Endothelial cell of umbilical vein (primary cell): ENCODE measurements at regions not wholly inside any gene's neighbourhood (a gene's known extent, or its start where the extent isn't known, plus 50 kb on each side); places are given as distances from the start of the nearest gene placed in this dataset.

Source experiments
- BruUV-seq: library from RNA; stranded (reverse); fragments of 400-500 nt; replicated peaks from 2 replicates; lab custom pipeline; 2021; lab: Mats Ljungman, UMichigan
- CTCF ChIA-PET: fragments of 300-600, 350-600 bp; sonication (Branson Sonifier 250); formaldehyde crosslinking; loops from one replicate; lab custom pipeline; 2021; ENCODE audit warnings: antibody characterized with exemption, inconsistent platforms; lab: Charles Lee
- POLR2A ChIA-PET: fragments of 300-600, 350-600 bp; sonication (Branson Sonifier 250); formaldehyde crosslinking; loops from one replicate; lab custom pipeline; 2021; ENCODE audit warnings: antibody characterized with exemption, inconsistent platforms; lab: Charles Lee
- DNase-seq: peaks from one replicate; pipeline ENCODE4 v3.0.0-alpha.2; 2011; ENCODE audit warnings: low read depth, low spot score
- FAIRE-seq: peaks from 2 replicates; lab custom pipeline; 2011; peaks lifted over from hg19 to GRCh38; lab: Jason Lieb, UNC
- H2AFZ ChIP-seq: 2 replicates; pipeline ENCODE4 v1.6.0; 2012; ENCODE audit warnings: low read depth, low read length, control low read depth, inconsistent platforms
- H3K27ac ChIP-seq: 2 replicates; pipeline ENCODE4 v1.5.1; 2011; ENCODE audit warnings: low read depth, mild to moderate bottlenecking, control low read depth, low read length, moderate library complexity; ENCODE audit not compliant: insufficient read depth
- H3K27me3 ChIP-seq, 2 experiments: 2 replicates each; pipeline versions ENCODE4 v1.6.0 to v1.6.1; 2011; ENCODE audit warnings: low read length in 2 of 2, mixed read lengths in 1 of 2; ENCODE audit not compliant: control insufficient read depth in 2 of 2, insufficient read depth in 2 of 2
- H3K36me3 ChIP-seq, 2 experiments: 2 replicates in 1 of 2; 3 replicates in 1 of 2; pipeline ENCODE4 v1.5.1; 2011; ENCODE audit warnings: low read length in 2 of 2, mild to moderate bottlenecking in 1 of 2, moderate library complexity in 1 of 2; ENCODE audit not compliant: control insufficient read depth in 2 of 2, insufficient read depth in 2 of 2; ENCODE audit errors: extremely low read depth in 1 of 2
- H3K4me1 ChIP-seq: 3 replicates; pipeline ENCODE4 v1.5.1; 2011; ENCODE audit warnings: mild to moderate bottlenecking, low read length; ENCODE audit not compliant: control insufficient read depth, insufficient read depth; ENCODE audit errors: extremely low read depth
- H3K4me2 ChIP-seq: 2 replicates; pipeline ENCODE4 v1.6.1; 2011; ENCODE audit warnings: low read length, control low read depth, mixed read lengths; ENCODE audit not compliant: insufficient read depth
- H3K4me3 ChIP-seq, 3 experiments: fragments of 200-600 bp in 1 of 3; sonication (generic), shearing (Covaris generic) in 1 of 3; replicated peaks in 1 of 3; 2 replicates each; pipeline ENCODE4 v1.5.1; 2011 to 2016; ENCODE audit warnings: control low read depth in 3 of 3, low read length in 3 of 3, mild to moderate bottlenecking in 2 of 3, inconsistent platforms in 1 of 3, low read depth in 1 of 3, moderate library complexity in 1 of 3; ENCODE audit not compliant: insufficient read depth in 1 of 3
- H3K79me2 ChIP-seq: 2 replicates; pipeline ENCODE4 v1.6.0; 2012; ENCODE audit warnings: low read length, inconsistent platforms; ENCODE audit not compliant: control insufficient read depth, insufficient read depth
- H3K9ac ChIP-seq: replicated peaks from 2 replicates; pipeline ENCODE3; 2011; ENCODE audit warnings: low read length, control low read depth; ENCODE audit not compliant: insufficient read depth; ENCODE audit errors: extremely low read depth
- H3K9me1 ChIP-seq: replicated peaks from 3 replicates; pipeline ENCODE4 v1.6.0; 2011; ENCODE audit warnings: mild to moderate bottlenecking, low read length; ENCODE audit not compliant: control insufficient read depth, insufficient read depth; ENCODE audit errors: extremely low read depth
- H3K9me3 ChIP-seq: replicated peaks from 2 replicates; pipeline ENCODE4 v1.5.1; 2012; ENCODE audit warnings: low read length, inconsistent platforms; ENCODE audit not compliant: control insufficient read depth, insufficient read depth
- H4K20me1 ChIP-seq: replicated peaks from 2 replicates; pipeline ENCODE3; 2011; ENCODE audit warnings: mild to moderate bottlenecking, low read length; ENCODE audit not compliant: control insufficient read depth, insufficient read depth; ENCODE audit errors: extremely low read depth
- CTCF ChIP-seq, 2 donors: IDR thresholded peaks; 1 replicate in 1 of 2; 2 replicates in 1 of 2; pipeline ENCODE4 v1.5.1; 2011; ENCODE audit warnings: low read length in 2 of 2, mild to moderate bottlenecking in 2 of 2, moderate library complexity in 2 of 2, control low read depth in 1 of 2, inconsistent platforms in 1 of 2, low read depth in 1 of 2; ENCODE audit not compliant: insufficient read depth in 1 of 2; ENCODE audit errors: extremely low read depth in 1 of 2
- EZH2 ChIP-seq: IDR thresholded peaks from 2 replicates; pipeline ENCODE4 v1.6.1; 2012; ENCODE audit warnings: borderline replicate concordance, low read depth, mild to moderate bottlenecking, moderate library complexity, low read length, inconsistent platforms; ENCODE audit not compliant: severe bottlenecking
- FOS ChIP-seq: IDR thresholded peaks from 2 replicates; pipeline ENCODE4 v1.6.1; 2011; ENCODE audit warnings: mild to moderate bottlenecking, low read length, moderate library complexity, borderline replicate concordance; ENCODE audit not compliant: insufficient read depth
- GATA2 ChIP-seq: IDR thresholded peaks from 2 replicates; pipeline ENCODE4 v1.7.0; 2011; ENCODE audit warnings: low read depth, mild to moderate bottlenecking, moderate library complexity, mixed read lengths, low read length; ENCODE audit not compliant: insufficient read length, insufficient read depth
- JUN ChIP-seq: IDR thresholded peaks from 2 replicates; pipeline ENCODE4 v1.6.1; 2011; ENCODE audit warnings: borderline replicate concordance, low read depth; ENCODE audit not compliant: insufficient read length, insufficient read depth
- MYC ChIP-seq: IDR thresholded peaks from one replicate; pipeline ENCODE4 v1.6.1; 2011; ENCODE audit warnings: mild to moderate bottlenecking, low read depth, low read length
- POLR2A ChIP-seq: IDR thresholded peaks from 2 replicates; pipeline ENCODE4 v1.6.1; 2012; ENCODE audit warnings: low read depth, mild to moderate bottlenecking, control low read depth, low read length
- POLR2AphosphoS5 ChIP-seq: IDR thresholded peaks from 2 replicates; pipeline ENCODE4 v1.6.1; 2012; ENCODE audit warnings: low read depth, mild to moderate bottlenecking, control low read depth, low read length, moderate library complexity; ENCODE audit not compliant: insufficient read depth
- dilution Hi-C: fragments of 300-500 bp; cut with MboI; formaldehyde crosslinking; loops from one replicate; pipeline ENCODE4 v1.15.0; 2019; ENCODE audit warnings: low sequenced_read_pairs; ENCODE audit not compliant: extremely low pct_ligation_motif_present
- intact Hi-C: fragments of 100-400 bp; cut with micrococcal nuclease; formaldehyde crosslinking; loops from one replicate; pipeline ENCODE4 v1.10.0; 2022
- TF ChIP-seq, protein P1 (sequence below): IDR thresholded peaks from 2 replicates; pipeline ENCODE4 v1.6.1; 2011; ENCODE audit not compliant: insufficient read depth, insufficient read length

- Histone ChIP-seq H3K4me1 (no peaks in the 10 kb centered on the region), H3K9ac (no peak overlapping the region), H2AFZ (no peak overlapping the region), H3K4me3 (no peak overlapping the region), H3K36me3 (no peaks in the 10 kb centered on the region), H4K20me1 (no peaks in the 10 kb centered on the region), H3K9me3 (no peaks in the 10 kb centered on the region), H3K9me1 (no peaks in the 10 kb centered on the region), H3K4me2 (no peak overlapping the region), H3K27me3 (no peaks in the 10 kb centered on the region), H3K79me2 (no peaks in the 10 kb centered on the region), H3K27ac (no peak overlapping the region)
- dilution Hi-C loops (no loop called here), intact Hi-C loops (no loop called here)
- POLR2A ChIA-PET = no interaction called here
- FAIRE-seq = no peak
- CTCF ChIA-PET = no interaction called here
- DNase-seq = no peak
- TF ChIP-seq MYC (no peak), JUN (no peak), FOS (no peak), POLR2A (no peak), GATA2 (no peak), CTCF (IDR thresholded peaks at IDR 0.05; ENCODE audit: extremely low read depth in 1 of 2, insufficient read depth in 1 of 2, low read depth in 1 of 2, low read length in 2 of 2) (no peak), EZH2 (no peak), POLR2AphosphoS5 (no peak)
- TF ChIP-seq, protein P1, sequence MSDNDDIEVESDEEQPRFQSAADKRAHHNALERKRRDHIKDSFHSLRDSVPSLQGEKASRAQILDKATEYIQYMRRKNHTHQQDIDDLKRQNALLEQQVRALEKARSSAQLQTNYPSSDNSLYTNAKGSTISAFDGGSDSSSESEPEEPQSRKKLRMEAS = no peak
- BruUV-seq = no TSS peak
Observed at GRCh38 chr2:103875131-103875530, 978.8 kb upstream of the POU3F3 start.
